HCEC 1CT (cell line): ENCODE measurements at regions not wholly inside any gene's neighbourhood (a gene's known extent, or its start where the extent isn't known, plus 50 kb on each side); places are given as distances from the start of the nearest gene placed in this dataset.

ENCODE experiments used
- DNase-seq: peaks from one replicate; pipeline ENCODE4 v3.0.0-alpha.2; 2017

DNA sequence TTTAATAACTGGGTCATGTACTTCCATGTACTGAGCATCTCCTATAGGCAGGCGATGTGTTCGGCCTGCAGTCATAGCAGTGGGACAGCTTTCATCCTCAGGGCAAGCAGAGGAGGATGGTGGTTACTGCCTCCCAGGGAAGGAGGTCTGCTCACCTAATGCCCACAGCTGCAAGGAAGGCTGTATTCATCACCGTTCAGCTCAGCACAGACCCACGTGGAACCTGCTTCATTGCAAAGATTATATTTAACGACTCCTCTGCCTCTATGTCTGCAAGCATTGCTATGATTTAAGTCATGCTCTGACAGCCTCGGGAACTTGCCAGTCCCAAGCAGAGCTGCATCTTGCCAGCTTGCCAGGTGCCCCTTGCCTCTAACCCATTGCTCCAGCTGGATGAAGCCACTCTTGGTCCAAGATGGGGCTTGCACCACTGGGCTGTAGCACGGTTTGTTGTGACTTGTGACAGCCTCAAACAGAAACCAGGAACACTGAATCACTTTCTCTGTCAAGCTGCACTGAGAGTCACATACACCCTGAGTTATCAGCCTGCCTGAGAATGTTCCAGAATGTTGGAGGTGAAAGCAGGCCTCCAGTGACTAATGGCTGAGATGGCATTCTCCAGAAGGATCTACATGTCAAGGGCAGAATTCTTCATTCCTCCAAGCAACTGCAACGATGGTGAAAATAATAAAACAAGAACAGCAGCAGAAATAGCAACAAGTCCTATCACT, 651.1 kb upstream of the ID2 start:
- DNase-seq, result no peak

DNA sequence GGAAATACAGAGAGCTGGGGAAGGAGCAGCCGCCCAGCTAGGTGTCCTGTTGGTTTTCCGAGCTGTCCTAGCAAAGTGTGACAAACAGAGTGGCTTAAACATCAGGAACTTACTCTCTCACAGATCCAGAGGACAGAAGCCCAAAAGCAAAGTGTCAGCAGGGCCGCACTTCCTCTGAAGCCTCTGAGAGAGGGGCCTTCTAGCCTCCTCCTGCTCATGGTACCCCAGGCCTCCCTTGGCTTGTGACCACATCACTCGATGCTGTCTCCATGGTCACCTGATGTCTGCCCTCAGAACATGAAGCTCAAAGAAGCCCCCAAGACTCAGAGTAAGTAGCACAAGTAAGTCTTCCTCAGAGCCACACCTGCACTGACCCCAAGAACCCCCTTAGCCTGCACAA, 650.5 kb upstream of the ID2 start:
- DNase-seq, result no peak

- DNase-seq, result no peak
Measured at GRCh38 chr2:8033546-8034096, 648.2 kb upstream of the ID2 start.

DNA sequence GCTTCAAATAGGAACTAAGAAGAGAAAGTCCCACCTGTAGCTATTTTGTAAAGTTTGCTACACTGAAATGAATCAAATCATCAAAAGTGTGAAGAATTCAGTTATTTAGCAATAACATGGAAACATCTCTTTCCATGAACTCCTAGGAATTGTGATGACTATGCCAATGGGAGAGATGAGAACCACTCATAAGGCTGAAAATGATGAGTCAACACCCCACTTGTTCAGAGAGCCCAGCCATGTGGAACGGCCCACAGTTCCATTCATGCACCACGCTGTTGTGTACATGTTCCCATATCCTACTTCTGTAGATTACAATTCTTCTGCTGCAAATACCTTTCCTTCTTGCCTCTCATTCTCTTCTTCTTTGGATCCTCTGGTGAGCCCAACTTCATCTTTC, 645.5 kb upstream of the ID2 start:
- no peak for DNase-seq

- DNase-seq, result no peak
Measured at GRCh38 chr2:8039732-8040131, 642.1 kb upstream of the ID2 start.

DNA sequence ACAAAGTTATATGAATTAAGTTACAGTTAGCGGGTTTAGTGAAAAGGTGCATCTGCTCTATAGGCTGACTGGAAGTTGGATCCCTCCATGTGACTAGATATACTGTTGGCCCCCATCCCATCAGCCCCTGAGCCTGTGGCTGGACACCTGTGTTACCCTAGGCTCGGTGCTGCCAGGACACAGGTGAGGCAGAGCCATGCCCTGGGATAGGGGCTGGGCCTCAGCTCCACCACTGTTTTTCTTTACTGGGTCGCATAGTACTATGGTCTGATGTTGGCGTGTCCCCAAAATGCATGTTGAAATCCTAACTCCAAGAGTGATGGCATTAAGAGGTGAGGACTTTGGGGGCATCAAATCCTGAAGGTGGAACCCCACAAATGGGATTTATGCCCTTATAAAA, 638.6 kb upstream of the ID2 start:
- no peak for DNase-seq

DNA sequence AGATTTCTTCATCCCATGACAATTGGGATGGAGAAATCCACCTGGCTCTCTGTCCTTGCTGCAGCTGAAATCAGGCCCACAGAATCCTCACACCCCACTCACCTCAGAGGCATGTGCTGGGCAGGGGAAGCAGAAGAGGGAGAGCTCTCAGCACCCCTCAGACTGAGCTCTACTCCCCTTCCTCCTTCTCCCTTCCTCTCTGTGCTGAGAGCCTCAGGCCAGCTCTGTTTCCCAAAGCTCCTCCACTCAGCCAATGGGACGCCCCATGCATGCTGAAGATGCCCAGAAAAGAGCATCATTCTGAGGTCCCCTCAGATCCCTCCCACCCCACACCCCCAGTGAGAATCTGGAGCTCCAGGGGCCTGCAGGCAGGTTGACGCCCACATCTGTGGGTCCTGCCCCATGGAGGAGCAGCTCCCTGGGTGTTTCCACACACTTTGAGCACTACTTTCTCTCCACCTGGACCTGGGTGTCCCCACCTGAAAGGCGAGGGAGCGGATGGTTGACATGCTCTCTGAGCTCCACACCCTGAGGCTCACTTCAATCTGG, 637.7 kb upstream of the ID2 start:
- no peak for DNase-seq

DNA sequence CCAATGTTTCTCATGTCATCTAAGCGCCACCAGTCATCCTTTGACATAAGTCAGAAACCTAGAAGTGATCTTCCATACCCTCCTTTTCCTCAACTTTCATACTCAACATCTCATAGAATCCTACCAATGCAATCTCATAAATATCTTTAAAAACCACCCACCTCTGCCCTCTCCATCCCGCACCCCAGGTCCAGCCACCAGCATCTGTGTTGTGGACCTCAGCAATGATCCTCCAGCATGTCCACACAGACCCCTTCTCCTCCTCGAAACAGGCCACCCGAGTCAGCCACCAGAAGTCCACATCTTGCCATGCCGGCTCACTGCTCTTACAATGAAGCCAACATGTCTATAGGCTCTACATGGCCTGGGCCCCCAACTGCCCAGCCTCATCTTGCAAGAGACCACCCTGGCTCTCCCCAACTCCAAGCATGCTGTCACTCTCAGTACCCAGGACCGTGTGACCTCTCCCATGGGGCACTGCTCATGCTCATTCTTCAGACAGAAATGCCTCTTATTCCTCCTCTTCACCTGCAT, 636.7 kb upstream of the ID2 start:
- DNase-seq, result no peak

DNA sequence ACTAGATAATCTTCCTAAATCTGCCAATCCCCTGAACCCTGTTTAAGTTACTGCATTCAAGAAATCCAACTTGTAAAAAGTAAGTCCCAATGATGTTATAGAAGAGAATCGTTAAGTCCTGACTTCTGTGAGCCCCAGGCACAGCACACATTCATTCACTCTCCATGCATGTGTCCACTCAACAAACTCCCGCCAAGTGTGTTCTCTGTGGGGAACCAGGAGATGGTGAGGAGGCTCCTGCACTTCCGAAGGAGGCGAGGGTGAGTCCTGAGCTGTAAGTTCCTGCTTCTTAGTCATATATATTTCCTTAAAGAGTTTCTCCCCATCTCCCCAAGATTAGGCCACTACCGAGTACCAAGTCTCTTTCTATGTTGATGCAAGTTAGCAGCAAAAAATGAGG, 635.0 kb upstream of the ID2 start:
- no peak for DNase-seq

DNA sequence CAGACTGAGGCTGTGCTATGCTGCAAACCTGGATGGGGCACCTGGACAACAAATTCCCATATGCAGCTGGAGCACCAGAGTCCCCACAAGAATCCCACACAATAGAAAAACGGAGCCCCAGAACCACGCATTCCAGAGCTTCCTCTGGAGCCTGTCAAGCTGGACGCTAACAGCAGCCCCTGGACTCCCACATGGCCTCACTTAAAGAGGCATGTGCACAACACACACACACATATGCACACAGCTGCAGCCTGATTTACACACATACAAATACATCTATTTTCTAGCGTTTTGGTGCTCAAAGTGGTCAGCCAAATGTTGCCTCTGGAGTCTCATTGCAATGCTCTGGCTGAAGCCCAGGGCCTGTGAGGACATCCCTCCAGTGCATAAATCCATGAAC, 632.7 kb upstream of the ID2 start:
- no peak for DNase-seq

DNA sequence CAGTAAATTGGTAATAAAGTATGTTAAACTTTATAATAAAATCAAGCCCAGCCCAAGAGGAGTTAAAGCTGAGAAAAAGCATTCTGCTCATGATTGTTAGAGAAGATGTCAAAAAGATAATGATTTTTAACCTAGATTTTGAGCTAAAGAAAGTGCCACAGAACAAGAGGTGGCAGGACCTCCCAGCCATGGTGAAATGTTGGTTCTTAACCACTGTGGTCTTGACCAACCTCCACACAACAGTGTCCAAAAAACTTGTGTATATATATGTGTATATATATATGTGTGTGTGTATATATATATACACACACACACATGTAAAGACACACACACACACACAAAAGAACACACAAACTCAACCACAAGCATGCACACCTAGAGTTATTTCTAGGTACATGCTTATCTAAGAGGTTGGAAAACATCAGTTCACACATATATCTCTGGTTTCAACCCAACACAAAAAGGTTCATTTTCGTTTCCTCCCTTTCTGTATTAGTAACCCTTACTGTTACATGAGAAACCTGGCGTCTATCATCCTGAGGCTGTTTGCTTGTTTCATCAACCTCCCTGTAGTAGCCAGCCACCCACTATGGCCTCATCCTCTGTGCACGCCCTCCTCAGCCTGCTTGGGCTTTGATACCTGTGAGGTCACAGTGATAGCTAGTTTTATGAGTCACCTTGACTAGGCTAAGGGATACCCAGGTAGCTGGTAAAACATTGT, 631.8 kb upstream of the ID2 start:
- no peak for DNase-seq

DNA sequence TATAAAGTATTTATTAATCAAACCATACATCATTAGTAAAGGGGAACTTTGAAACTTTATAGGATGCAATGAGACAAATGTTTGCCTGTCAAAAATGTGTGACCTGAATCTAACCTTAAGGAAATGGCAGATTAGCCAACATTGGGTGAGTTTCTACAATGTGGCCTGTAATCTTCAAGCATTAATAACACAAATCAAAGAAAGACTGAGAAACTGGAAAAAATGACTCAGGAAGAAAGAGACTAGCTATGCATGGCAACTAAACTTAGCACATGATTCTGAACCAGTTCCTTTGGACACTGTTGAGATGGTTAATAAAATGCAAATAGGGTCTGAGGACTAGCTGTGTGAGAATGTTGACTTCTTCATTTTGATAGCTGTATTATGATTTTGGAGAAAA, 628.6 kb upstream of the ID2 start:
- DNase-seq, result no peak

GRCh38 chr2:8054070-8054469, 627.8 kb upstream of the ID2 start:
- no peak for DNase-seq

- DNase-seq, result no peak
Measured at GRCh38 chr2:8058652-8059051, 623.2 kb upstream of the ID2 start.

GRCh38 chr2:8059255-8059654, 622.6 kb upstream of the ID2 start:
- no peak for DNase-seq

GRCh38 chr2:8059794-8060193, 622.1 kb upstream of the ID2 start:
- DNase-seq, result no peak

- DNase-seq, result no peak
Measured at GRCh38 chr2:8061219-8061618, 620.6 kb upstream of the ID2 start.

GRCh38 chr2:8064603-8065002, 617.3 kb upstream of the ID2 start:
- DNase-seq, result no peak

- no peak for DNase-seq
Measured at GRCh38 chr2:8065191-8065590, 616.7 kb upstream of the ID2 start.

DNA sequence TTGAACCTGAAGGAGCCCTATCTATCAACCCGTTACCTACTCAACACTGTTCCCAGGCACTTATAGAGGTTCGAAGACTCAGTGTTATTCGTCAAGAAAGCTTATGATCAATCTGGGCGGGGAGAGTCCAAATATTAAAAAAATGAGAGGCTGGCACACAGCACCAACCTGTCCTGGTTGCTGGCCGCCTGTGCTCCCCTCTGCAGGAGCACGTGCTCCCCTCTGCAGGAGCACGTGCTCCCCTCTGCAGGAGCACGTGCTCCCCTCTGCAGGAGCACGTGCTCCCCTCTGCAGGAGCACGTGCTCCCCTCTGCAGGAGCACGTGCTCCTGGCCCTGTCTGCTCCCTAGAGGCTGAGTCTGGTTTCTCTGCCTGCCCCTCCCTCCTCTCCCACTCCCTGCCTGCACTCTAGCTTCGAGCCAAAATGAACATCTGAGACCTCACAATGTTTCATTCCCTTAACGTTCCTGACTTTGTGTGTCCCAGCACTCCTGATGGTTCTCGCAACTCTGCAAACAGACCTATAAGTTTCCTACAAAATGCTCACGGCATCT, 614.0 kb upstream of the ID2 start:
- no peak for DNase-seq

DNA sequence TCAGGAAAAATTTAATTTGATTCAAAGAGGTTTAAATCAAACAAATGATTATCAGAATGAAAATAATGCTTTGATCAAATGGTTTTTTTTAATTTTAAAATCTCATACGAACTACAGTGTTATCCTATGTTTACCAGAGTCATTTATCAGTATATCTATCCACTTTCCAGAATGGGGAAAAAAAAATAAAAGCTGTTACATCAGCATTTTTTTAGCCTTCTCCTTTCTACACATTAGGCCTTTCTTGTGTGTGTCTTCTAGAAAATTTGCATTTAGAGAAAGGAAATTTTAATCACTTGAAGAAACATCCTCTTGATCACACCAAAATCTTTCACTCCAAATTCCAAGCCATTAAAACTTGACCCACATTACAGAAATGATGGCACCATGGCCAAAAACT, 608.9 kb upstream of the ID2 start:
- no peak for DNase-seq

GRCh38 chr2:8073916-8074315, 607.9 kb upstream of the ID2 start:
- no peak for DNase-seq

- no peak for DNase-seq
Measured at GRCh38 chr2:8076448-8077342, 605.2 kb upstream of the ID2 start.
